Panc1 (cell line): ENCODE measurements at regions not wholly inside any gene's neighbourhood (a gene's known extent, or its start where the extent isn't known, plus 50 kb on each side); places are given as distances from the start of the nearest gene placed in this dataset.

Experiments used
- ATAC-seq: fragments of 200-7000 bp; cut with Tn5 transposase; 2 replicates; pipeline ENCODE4 v1.9.1; 2020; ENCODE audit warnings: mild to moderate bottlenecking, moderate library complexity
- BruUV-seq: library from RNA; stranded (reverse); fragments of 400-500 nt; replicated peaks from 2 replicates; lab custom pipeline; 2021; lab: Mats Ljungman, UMichigan
- CTCF ChIA-PET: fragments of 300-600 bp; sonication (Branson Sonifier 250); formaldehyde crosslinking; loops from one replicate; lab custom pipeline; 2022; ENCODE audit warnings: antibody characterized with exemption; lab: Charles Lee
- POLR2A ChIA-PET: fragments of 300-600 bp; sonication (Branson Sonifier 250); formaldehyde crosslinking; loops from one replicate; lab custom pipeline; 2022; ENCODE audit warnings: antibody characterized with exemption; lab: Charles Lee
- DNase-seq: peaks from one replicate; pipeline ENCODE4 v3.0.0-alpha.2; 2010; ENCODE audit warnings: low read depth, low spot score
- H3K27ac ChIP-seq: 2 replicates; pipeline ENCODE4 v1.5.1; 2011; ENCODE audit warnings: mild to moderate bottlenecking, low read length, inconsistent platforms
- H3K27me3 ChIP-seq: fragments of 200-500 bp; sonication (Bioruptor generic); 2 replicates; pipeline ENCODE4 v1.6.0; 2014; ENCODE audit warnings: low read length, inconsistent platforms; ENCODE audit not compliant: control insufficient read depth, insufficient read depth
- H3K36me3 ChIP-seq: fragments of 200-500 bp; sonication (Bioruptor generic); 2 replicates; pipeline ENCODE4 v1.5.1; 2014; ENCODE audit warnings: inconsistent platforms, mild to moderate bottlenecking, low read length, moderate library complexity; ENCODE audit not compliant: control insufficient read depth, insufficient read depth
- H3K4me1 ChIP-seq: 2 replicates; pipeline ENCODE4 v1.5.1; 2011; ENCODE audit warnings: inconsistent platforms, mild to moderate bottlenecking, low read length, moderate library complexity; ENCODE audit not compliant: control insufficient read depth, insufficient read depth
- H3K4me3 ChIP-seq, 2 experiments: 2 replicates each; pipeline ENCODE4 v1.5.1; 2011 to 2012; ENCODE audit warnings: low read depth in 2 of 2, low read length in 2 of 2, mild to moderate bottlenecking in 2 of 2, inconsistent platforms in 1 of 2, moderate library complexity in 1 of 2
- H3K9me3 ChIP-seq: fragments of 200-500 bp; sonication (Bioruptor generic); 2 replicates; pipeline ENCODE4 v1.5.1; 2014; ENCODE audit warnings: low read depth, mild to moderate bottlenecking, inconsistent platforms, low read length, moderate library complexity; ENCODE audit not compliant: control insufficient read depth, insufficient read depth
- POLR2AphosphoS5 ChIP-seq: IDR thresholded peaks from 2 replicates; pipeline ENCODE4 v1.6.1; 2012; ENCODE audit warnings: mild to moderate bottlenecking, low read depth, low read length, moderate library complexity
- REST ChIP-seq, 2 experiments: IDR thresholded peaks; 2 replicates each; pipeline ENCODE4 v1.6.1; 2011 to 2012; ENCODE audit warnings: low read depth in 2 of 2, control low read depth in 1 of 2, low read length in 1 of 2, mild to moderate bottlenecking in 1 of 2, moderate library complexity in 1 of 2; ENCODE audit not compliant: insufficient read depth in 1 of 2
- SIN3A ChIP-seq: IDR thresholded peaks from 2 replicates; pipeline ENCODE4 v1.6.1; 2012; ENCODE audit warnings: low read depth, mild to moderate bottlenecking, low read length, moderate library complexity, borderline replicate concordance; ENCODE audit not compliant: insufficient read depth
- TCF7L2 ChIP-seq: IDR thresholded peaks from 2 replicates; pipeline ENCODE4 v1.6.1; 2011; ENCODE audit warnings: mild to moderate bottlenecking, low read depth, low read length, inconsistent platforms
- in situ Hi-C: cut with HindIII; loops from 2 replicates; pipeline ENCODE4 v1.10.0; 2016; ENCODE audit warnings: low sequenced_read_pairs, low pct_unique_long_range_greater_than_20kb
- intact Hi-C: fragments of 100-400 bp; cut with micrococcal nuclease; formaldehyde crosslinking; loops from one replicate; pipeline ENCODE4 v1.10.0; 2022; ENCODE audit not compliant: unreplicated experiment
- TF ChIP-seq, protein P1 (sequence below): fragments of 450-650 bp; IDR thresholded peaks from 2 replicates; pipeline ENCODE4 v1.5.1; 2017; ENCODE audit warnings: mild to moderate bottlenecking

DNA sequence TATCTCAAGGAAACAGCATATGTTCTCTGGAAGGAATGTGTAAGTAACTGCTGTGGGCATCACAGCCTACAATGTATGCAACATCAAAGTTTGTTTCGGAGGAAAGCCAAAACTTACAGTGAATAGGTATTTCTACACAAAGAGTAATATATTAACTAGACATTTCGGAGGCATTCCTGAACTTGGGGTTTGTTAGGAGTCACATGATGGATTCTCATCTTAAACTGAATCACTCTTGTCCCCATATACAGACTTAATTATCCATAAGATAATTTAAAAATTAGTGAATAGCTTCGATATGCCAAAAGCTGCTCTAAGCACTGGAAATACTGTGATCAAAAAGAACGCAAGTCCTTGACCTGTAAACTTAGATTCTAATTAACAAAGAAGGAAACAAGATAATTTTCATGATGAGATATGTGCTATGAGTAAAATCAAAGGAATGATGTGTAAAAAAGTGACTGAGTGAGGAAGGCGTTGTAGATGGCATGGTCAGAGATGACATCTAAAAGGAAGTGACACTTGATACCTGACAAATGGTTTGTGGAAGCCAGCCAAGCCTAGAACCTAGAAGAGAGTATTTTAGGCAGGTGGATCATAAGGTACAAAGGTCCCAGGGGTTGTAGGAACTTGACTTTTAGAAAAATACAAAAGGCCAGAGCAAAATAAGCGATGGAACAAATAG, 273.1 kb downstream of the MRPL39 start:
- TF ChIP-seq REST (IDR thresholded peaks at IDR 0.05; ENCODE audit: insufficient read depth in 1 of 2, low read depth in 2 of 2, low read length in 1 of 2) (no peak), POLR2AphosphoS5 (no peak), SIN3A (no peak), TCF7L2 (no peak)
- TF ChIP-seq, protein P1, sequence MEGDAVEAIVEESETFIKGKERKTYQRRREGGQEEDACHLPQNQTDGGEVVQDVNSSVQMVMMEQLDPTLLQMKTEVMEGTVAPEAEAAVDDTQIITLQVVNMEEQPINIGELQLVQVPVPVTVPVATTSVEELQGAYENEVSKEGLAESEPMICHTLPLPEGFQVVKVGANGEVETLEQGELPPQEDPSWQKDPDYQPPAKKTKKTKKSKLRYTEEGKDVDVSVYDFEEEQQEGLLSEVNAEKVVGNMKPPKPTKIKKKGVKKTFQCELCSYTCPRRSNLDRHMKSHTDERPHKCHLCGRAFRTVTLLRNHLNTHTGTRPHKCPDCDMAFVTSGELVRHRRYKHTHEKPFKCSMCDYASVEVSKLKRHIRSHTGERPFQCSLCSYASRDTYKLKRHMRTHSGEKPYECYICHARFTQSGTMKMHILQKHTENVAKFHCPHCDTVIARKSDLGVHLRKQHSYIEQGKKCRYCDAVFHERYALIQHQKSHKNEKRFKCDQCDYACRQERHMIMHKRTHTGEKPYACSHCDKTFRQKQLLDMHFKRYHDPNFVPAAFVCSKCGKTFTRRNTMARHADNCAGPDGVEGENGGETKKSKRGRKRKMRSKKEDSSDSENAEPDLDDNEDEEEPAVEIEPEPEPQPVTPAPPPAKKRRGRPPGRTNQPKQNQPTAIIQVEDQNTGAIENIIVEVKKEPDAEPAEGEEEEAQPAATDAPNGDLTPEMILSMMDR = no peak
- no peaks in the 10 kb centered on the region for H3K4me1 ChIP-seq
- no peaks in the 10 kb centered on the region for H3K9me3 ChIP-seq
- no peak for ATAC-seq
- no peak overlapping the region for H3K4me3 ChIP-seq
- ChIA-PET POLR2A (no interaction called here), CTCF (no interaction called here)
- DNase-seq = no peak
- in situ Hi-C loops = no loop called here
- intact Hi-C loops = no loop called here
- no peaks in the 10 kb centered on the region for H3K36me3 ChIP-seq
- no peaks in the 10 kb centered on the region for H3K27me3 ChIP-seq
- no TSS peak for BruUV-seq
- no peak overlapping the region for H3K27ac ChIP-seq

DNA sequence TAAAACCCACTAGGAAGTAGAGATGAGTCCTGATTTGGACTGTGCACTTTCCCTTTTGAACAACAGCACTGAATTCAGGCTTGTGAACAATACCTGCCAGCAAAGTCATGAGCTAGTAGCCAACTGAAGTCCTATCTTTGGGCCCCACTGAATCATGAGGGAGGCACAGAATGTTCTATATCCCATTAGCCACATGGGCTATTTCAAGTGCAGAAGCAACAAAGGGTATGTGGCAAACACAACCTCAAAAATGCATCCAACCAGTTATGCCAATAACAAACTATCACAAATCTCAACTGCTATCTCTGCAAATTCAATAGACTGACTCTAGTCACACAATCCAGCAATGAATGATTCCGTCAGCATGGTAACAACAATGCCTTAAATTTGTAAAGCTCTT, 276.0 kb downstream of the MRPL39 start:
- no peak for TF ChIP-seq TCF7L2
- TF ChIP-seq, protein P1 = no peak
- TF ChIP-seq POLR2AphosphoS5 = no peak
- TF ChIP-seq SIN3A = no peak
- TF ChIP-seq REST (IDR thresholded peaks at IDR 0.05; ENCODE audit: insufficient read depth in 1 of 2, low read depth in 2 of 2, low read length in 1 of 2) = no peak
- H3K4me1 ChIP-seq = no peaks in the 10 kb centered on the region
- ChIA-PET POLR2A (no interaction called here), CTCF (no interaction called here)
- no peak overlapping the region for H3K27ac ChIP-seq
- no peaks in the 10 kb centered on the region for H3K27me3 ChIP-seq
- no peak overlapping the region for H3K4me3 ChIP-seq
- DNase-seq (no peak), ATAC-seq (no peak)
- H3K9me3 ChIP-seq = no peaks in the 10 kb centered on the region
- H3K36me3 ChIP-seq = no peaks in the 10 kb centered on the region
- intact Hi-C loops (no loop called here), in situ Hi-C loops (no loop called here)
- BruUV-seq = no TSS peak
